ENCODE measurements at regions not wholly inside any gene's neighbourhood (a gene's known extent, or its start where the extent isn't known, plus 50 kb on each side); places are given as distances from the start of the nearest gene placed in this dataset.
"Not testable (repeated sequence)": the region's sequence is repeated elsewhere in the genome, so short reads cannot be mapped to it uniquely, and the experiment has no call there.

GRCh38 chr1:61579802-61580201, 145.1 kb downstream of the TM2D1 start:
- no peak for DNase-seq

- DNase-seq: no peak
Measured at GRCh38 chr1:61572046-61572445, 152.9 kb downstream of the TM2D1 start.

DNA sequence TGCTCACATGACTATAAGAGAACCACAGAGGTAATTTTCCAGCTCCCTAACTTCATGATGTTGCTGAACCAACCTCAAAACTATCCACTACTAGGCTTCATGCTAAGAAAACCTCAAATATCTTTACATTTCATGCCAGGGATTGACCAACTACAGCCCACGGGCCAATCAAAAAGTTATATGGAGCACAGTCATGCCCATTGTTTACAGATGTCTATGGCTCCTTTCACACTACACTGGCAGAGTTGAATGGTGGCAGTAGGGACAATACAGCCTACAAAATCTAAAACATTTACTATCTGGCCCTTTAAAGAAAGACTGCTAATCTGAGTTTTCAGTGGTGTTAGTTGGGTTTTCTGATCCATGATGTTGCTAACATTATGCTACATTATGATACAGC, 154.8 kb downstream of the TM2D1 start:
- DNase-seq: no peak

DNA sequence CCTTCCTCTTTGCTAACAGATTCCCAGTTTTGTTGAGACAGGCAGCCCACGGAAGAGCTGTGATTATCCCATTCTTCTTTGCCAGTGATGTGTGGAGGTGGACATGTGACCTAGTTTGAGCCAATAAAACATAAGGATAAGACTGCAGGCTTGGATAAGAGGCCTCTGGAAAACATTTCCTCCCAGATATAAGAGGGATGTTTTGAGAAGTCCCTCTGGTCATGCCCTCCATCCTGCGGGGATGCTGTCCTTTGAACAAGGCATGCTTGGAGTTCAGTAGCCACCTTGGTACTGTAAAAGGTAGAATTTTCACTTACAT, 155.7 kb downstream of the TM2D1 start:
- DNase-seq: no peak

- no peak for DNase-seq
Measured at GRCh38 chr1:61568460-61569302, 156.3 kb downstream of the TM2D1 start.

GRCh38 chr1:61566177-61566576, 158.8 kb downstream of the TM2D1 start:
- DNase-seq: no peak

- no peak for DNase-seq
Measured at GRCh38 chr1:61563611-61564010, 161.3 kb downstream of the TM2D1 start.

DNA sequence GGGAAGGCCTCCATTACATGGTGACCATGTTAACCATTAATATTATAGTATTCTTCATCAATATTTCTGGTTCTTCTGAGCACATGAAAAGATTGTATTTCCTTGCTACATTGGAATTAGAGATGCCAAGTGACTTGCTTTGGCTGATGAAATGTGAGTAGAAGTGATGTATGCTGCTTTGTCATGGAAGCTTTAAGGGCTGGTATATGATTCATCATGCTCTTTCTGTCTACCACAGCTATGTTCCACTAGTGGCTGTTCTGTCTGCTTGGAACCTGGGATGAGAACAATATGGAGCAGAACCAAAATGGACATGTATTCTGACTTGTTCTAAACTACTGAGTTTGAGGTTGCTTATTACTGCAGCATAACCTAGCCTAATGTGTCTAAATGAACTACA, 163.3 kb downstream of the TM2D1 start:
- DNase-seq: no peak

DNA sequence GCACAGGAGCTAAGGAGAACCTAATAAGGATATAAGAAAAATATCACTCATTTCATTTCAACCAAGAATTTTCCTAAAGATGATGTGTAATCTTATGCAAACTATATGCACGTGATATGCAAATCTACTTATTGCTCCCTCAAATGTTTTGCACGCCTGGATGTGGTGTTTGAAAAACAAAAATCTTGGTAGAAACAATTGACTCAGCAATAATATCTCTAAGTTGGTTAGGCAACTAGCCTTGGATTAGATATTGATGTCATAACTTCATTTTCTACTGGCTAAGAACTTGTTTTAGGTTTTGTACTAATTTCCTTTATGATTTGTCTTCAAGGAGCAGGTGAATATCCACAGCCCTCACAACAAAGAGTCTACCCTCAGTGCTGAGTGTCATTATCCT, 164.6 kb downstream of the TM2D1 start:
- DNase-seq: no peak

DNA sequence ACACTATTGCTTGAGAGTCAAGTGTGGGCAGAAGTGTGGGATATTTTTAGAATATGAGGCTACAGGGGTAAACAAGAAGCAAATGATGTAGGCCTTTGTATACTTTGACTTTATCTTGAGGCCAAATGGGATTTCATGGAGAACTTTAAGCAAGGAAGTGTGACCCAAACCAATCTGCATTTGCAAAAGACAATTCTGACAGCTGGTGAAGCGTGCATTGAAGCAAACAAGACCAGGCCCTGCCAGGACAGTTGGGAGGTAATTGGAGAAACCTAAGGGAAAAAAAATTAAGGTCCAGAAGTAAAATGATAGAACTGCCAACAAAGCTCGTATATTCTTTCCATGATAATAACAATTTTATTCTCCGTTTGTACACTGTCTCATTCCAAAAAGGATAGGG, 168.3 kb downstream of the TM2D1 start:
- DNase-seq: no peak

DNA sequence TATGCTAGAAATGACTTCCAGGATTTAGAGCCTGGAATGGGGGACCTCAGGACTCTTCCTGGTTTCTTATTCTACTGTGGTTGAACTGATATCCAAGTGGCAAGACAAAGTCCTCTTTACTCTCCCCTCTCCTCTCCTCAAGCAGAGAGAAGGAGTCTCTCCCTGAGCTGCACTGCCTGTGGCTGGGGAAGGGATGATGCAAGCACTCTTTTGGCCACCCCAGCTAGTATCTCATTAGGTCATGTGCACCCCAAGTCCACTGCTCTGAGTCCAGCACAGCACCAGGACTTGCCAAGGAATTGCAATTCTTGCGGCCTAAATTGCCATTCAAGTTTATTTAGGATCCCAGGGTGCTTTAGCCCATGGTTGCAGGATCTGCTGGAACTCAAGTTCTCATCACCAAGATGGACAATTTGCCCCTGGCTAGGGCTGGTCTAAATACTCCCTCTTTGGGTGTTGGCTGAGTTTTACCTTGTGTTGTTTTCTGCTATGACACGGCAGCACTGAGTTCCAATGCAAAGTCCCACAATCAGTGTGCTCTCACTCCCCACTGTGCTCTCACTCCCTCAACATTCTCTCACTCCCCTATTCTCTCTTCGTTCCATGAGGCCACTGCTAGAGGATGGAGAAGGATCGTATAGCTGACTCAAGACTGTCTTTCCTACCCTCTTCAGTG, 172.2 kb downstream of the TM2D1 start:
- no peak for DNase-seq

- not testable (repeated sequence) for DNase-seq
Measured at GRCh38 chr1:61547302-61547701, 177.6 kb downstream of the TM2D1 start.

GRCh38 chr1:61544870-61545269, 180.1 kb downstream of the TM2D1 start:
- DNase-seq: not testable (repeated sequence)

DNA sequence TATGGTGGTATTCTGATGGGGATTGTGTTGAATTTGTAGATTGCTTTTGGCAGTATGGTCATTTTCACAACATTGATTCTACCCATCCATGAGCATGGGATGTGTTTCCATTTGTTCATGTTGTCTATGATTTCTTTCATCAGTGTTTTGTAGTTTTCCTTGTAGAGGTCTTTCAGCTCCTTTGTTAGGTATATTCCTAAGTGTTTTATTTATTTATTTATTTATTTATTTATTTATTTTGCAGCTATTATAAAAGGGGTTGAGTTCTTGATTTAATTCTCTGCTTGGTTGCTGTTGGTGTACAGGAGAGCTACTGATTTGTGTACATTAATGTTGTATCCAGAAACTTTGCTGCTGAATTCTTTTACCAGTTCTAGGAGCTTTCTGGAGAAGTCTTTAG, 181.4 kb downstream of the TM2D1 start:
- DNase-seq: not testable (repeated sequence)

DNA sequence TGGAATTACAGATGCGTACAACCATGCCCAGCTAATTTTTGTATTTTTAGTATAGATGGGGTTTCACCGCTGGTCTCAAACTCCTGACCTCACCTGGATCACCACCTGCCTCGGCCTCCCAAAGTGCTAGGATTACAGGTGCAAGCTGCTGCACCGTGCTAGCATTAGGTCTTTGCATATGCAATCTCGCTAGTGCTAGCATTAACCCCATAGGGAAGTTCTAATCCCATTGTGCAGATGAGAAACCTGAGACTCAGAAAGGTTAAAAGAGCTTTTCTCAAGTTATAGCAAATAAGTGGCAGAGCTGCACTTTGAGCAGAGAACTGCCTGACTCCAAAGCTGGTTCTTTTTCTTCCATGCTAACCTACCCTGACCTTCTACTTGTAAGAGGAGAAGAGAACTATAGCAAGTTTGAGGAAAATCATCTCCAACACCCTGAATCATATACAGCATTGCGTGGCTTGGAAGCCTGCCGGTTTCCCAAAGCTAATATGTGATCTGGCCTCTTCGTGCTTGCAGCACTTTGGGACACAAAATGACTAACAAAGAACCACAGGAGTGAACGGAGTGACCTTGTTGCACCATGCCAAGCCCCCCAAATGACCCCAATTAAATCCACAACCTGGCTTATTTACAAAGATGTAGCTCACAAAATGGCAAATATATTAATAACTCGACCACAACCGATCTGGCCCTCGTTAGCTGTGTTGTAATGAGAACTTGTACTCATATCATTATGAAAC, 185.1 kb downstream of the TM2D1 start:
- DNase-seq: no peak

- no peak for DNase-seq
Measured at GRCh38 chr1:61538228-61538627, 186.7 kb downstream of the TM2D1 start.

DNA sequence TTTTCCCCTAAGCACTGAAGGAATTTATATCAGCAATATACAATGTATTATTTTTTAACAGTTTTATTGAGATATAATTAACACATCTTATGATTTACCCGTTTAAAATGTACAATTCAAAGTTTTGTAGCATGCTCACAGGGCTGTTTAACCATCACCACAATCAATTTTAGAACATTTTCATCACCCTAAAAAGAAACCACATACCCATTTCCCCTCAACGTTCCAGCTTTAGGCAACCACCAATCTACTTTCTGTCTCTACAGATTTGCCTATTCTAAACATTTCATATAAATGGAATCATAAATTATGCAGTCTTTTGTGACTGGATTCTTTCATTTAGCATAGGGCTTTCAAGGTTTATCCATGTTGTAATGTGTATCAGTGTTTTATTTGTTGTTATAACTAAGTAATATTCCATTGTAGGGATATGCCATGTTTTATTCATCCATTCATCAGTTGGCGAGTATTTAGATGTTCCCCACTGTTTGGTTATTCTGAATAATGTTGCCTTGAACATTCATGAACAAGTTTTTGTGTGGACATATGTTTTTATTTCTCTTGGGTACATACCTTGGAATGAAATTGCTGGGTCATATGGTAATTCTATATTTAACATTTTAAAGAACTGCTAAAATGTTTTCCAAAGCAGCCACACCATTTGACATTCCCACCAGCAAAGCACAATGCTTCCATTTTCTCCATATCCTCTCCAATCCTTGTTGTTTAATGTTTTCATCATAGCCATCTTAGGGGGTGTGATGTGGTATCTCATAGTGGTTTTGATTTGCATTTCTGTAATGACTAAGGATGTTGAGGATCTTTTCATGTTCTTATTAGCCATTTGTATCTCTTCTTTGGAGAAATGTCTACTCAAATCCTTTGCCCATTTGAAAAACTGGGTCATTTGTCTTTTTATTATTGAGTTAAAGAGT, 188.5 kb downstream of the TM2D1 start:
- DNase-seq: no peak

DNA sequence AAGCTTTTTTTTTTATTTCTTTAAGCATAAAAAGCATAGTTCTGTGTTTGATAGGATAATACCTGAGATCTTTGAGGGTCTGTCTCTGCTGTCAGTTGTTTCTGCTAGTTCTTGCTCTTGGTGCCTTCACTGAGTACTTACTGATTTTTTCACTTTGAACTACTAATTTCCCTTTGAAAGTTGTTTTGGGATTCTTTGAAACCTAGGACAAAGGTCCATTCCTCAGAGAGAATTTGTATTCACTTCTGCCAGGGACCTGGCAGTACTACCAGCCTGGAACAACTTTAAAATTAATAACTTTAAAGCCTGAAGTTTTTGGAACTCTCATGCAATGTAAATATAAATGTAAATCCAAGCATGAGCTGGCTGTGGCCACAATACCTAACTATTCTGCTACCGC, 190.1 kb downstream of the TM2D1 start:
- DNase-seq: no peak

DNA sequence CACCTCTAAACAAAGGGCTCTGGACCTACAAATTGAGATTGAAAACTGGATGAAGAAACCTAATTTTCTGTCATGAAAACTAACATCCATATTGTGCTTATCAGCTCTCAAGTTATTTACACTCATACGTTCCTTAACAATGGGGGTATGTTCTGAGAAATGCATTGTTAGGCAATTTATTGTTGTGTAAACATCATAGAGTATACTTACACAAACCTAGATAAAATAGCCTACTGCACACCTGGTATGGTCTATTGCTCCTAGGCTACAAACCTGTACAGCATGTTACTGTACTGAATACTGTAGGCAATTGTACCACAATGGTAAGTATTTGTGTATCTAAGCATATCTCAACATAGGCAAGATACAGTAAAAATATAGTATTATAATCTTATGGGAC, 191.4 kb downstream of the TM2D1 start:
- DNase-seq: no peak

GRCh38 chr1:61531716-61532115, 193.2 kb downstream of the TM2D1 start:
- DNase-seq: no peak

- no peak for DNase-seq
Measured at GRCh38 chr1:61523893-61524605, 200.9 kb downstream of the TM2D1 start.

GRCh38 chr1:61523229-61523628, 201.7 kb downstream of the TM2D1 start:
- DNase-seq: no peak

Measured in T1000 (cell line).